NK-92 (cell line): ENCODE measurements at regions not wholly inside any gene's neighbourhood (a gene's known extent, or its start where the extent isn't known, plus 50 kb on each side); places are given as distances from the start of the nearest gene placed in this dataset.
"Not testable (repeated sequence)": the region's sequence is repeated elsewhere in the genome, so short reads cannot be mapped to it uniquely, and the experiment has no call there.

Source experiments
- DNase-seq: peaks from one replicate; lab custom pipeline; 2025; ENCODE audit not compliant: unreplicated experiment; lab: John Stamatoyannopoulos, UW

- no peak for DNase-seq
These were observed 56.0 kb upstream of the RAB6C start for GRCh38 chr2:129923265-129924091.

GRCh38 chr2:129924115-129924514 is 55.4 kb upstream of the RAB6C start:
- not testable (repeated sequence) for DNase-seq

- no peak for DNase-seq
These were observed 54.1 kb upstream of the RAB6C start for GRCh38 chr2:129925381-129925780.

GRCh38 chr2:129927696-129928095 is 51.8 kb upstream of the RAB6C start:
- DNase-seq, result no peak

GRCh38 chr2:129929321-129930290 is 49.9 kb upstream of the RAB6C start:
- no peak for DNase-seq
